HL-60/S4 treated with phorbol 12-myristate 13-acetate at 8.2 ng/mL for 4 days and 3 days (cell line): ENCODE measurements at regions not wholly inside any gene's neighbourhood (a gene's known extent, or its start where the extent isn't known, plus 50 kb on each side); places are given as distances from the start of the nearest gene placed in this dataset.

Experiments used
- in situ Hi-C: fragments of 300-500 bp; cut with MboI; formaldehyde crosslinking; loops from 2 replicates; pipeline ENCODE4 v1.15.0; 2022; ENCODE audit warnings: low sequenced_read_pairs

GRCh38 chr5:34480810-34481528 lies 175.2 kb upstream of the RAI14 start:
- in situ Hi-C loops = loop anchor here (10.0 to 25.0 kb wide), 2 partner anchors 64 to 406 kb away; no protein-coding TSS in a partner anchor

- in situ Hi-C loops = loop anchor here (10.0 to 25.0 kb wide), 2 partner anchors 61 to 404 kb away; no protein-coding TSS in a partner anchor
These were observed 172.6 kb upstream of the RAI14 start for GRCh38 chr5:34483442-34484033.

GRCh38 chr5:34484216-34484920 lies 171.8 kb upstream of the RAI14 start:
- in situ Hi-C loops = loop anchor here (10.0 to 25.0 kb wide), 2 partner anchors 60 to 403 kb away; no protein-coding TSS in a partner anchor

GRCh38 chr5:34485768-34486030 lies 170.4 kb upstream of the RAI14 start:
- in situ Hi-C loops = loop anchor here (10.0 to 25.0 kb wide), 2 partner anchors 59 to 402 kb away; no protein-coding TSS in a partner anchor

GRCh38 chr5:34486160-34486848 lies 169.8 kb upstream of the RAI14 start:
- in situ Hi-C loops = loop anchor here (10.0 to 25.0 kb wide), 2 partner anchors 58 to 401 kb away; no protein-coding TSS in a partner anchor

- in situ Hi-C loops = loop anchor here (10.0 to 25.0 kb wide), 2 partner anchors 58 to 400 kb away; no protein-coding TSS in a partner anchor
These were observed 169.3 kb upstream of the RAI14 start for GRCh38 chr5:34486849-34487158.

GRCh38 chr5:34487159-34487879 lies 168.8 kb upstream of the RAI14 start:
- in situ Hi-C loops = loop anchor here (10.0 to 25.0 kb wide), 2 partner anchors 57 to 400 kb away; no protein-coding TSS in a partner anchor

GRCh38 chr5:34487956-34488355 lies 168.2 kb upstream of the RAI14 start:
- in situ Hi-C loops = loop anchor here (10.0 to 25.0 kb wide), 2 partner anchors 57 to 399 kb away; no protein-coding TSS in a partner anchor

GRCh38 chr5:34488984-34489383 lies 167.1 kb upstream of the RAI14 start:
- in situ Hi-C loops = loop anchor here (10.0 to 25.0 kb wide), 2 partner anchors 56 to 398 kb away; no protein-coding TSS in a partner anchor

GRCh38 chr5:34490506-34491250 lies 165.4 kb upstream of the RAI14 start:
- in situ Hi-C loops = loop anchor here (25.0 kb wide), 1 partner anchor 397 kb away; no protein-coding TSS in a partner anchor

- in situ Hi-C loops = loop anchor here (25.0 kb wide), 1 partner anchor 396 kb away; no protein-coding TSS in a partner anchor
These were observed 164.9 kb upstream of the RAI14 start for GRCh38 chr5:34491251-34491620.

- in situ Hi-C loops = loop anchor here (25.0 kb wide), 1 partner anchor 393 kb away; no protein-coding TSS in a partner anchor
These were observed 161.9 kb upstream of the RAI14 start for GRCh38 chr5:34494111-34494755.

GRCh38 chr5:34495178-34495577 lies 160.9 kb upstream of the RAI14 start:
- in situ Hi-C loops = loop anchor here (25.0 kb wide), 1 partner anchor 392 kb away; no protein-coding TSS in a partner anchor

- in situ Hi-C loops = loop anchor here (25.0 kb wide), 1 partner anchor 391 kb away; no protein-coding TSS in a partner anchor
These were observed 159.9 kb upstream of the RAI14 start for GRCh38 chr5:34496260-34496691.

GRCh38 chr5:34496701-34497469 lies 159.2 kb upstream of the RAI14 start:
- in situ Hi-C loops = loop anchor here (25.0 kb wide), 1 partner anchor 390 kb away; no protein-coding TSS in a partner anchor

- in situ Hi-C loops = loop anchor here (25.0 kb wide), 1 partner anchor 390 kb away; no protein-coding TSS in a partner anchor
These were observed 158.7 kb upstream of the RAI14 start for GRCh38 chr5:34497470-34497808.

- in situ Hi-C loops = loop anchor here (25.0 kb wide), 1 partner anchor 389 kb away; no protein-coding TSS in a partner anchor
These were observed 157.6 kb upstream of the RAI14 start for GRCh38 chr5:34498572-34498971.
